ENCODE measurements at regions not wholly inside any gene's neighbourhood (a gene's known extent, or its start where the extent isn't known, plus 50 kb on each side); places are given as distances from the start of the nearest gene placed in this dataset.

DNA sequence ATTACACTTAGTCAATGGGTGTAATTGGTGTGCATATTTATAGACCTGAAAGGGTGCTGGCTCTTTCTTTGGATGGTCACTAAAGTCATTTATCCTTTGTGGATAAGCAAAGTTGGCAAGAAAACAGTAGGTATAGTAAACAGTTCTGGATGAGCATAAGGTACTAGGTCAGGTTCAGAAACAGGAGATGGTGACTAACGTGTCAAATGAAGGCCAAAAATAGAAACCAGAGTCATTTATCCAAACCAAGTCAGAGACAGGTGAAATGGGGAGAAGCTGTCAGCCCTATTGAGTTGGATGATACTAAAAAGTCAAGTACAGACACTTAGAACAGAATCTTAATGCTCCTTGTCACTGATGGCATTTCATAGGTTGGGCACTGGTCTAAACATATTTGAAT lies 313.1 kb downstream of the KLHL13 start:
- Histone ChIP-seq H3K9ac (ENCODE audit: insufficient read depth, low read depth, low read length) (no peak overlapping the region), H4K20me1 (ENCODE audit: insufficient read depth, low read length) (no peaks in the 10 kb centered on the region), H3K4me1 (ENCODE audit: insufficient read depth, low read length) (no peaks in the 10 kb centered on the region), H3K27ac (ENCODE audit: extremely low read length, insufficient read depth, low read length) (no peak overlapping the region), H3K27me3 (ENCODE audit: control insufficient read depth in 1 of 2, insufficient read depth in 2 of 2, low read length in 2 of 2) (no peaks in the 10 kb centered on the region), H2AFZ (ENCODE audit: low read length) (no peak overlapping the region), H3K4me2 (ENCODE audit: low read depth, low read length) (no peak overlapping the region), H3K79me2 (ENCODE audit: insufficient read depth, low read length) (no peaks in the 10 kb centered on the region), H3K4me3 (replicated peaks in 1 of 3; ENCODE audit: insufficient read depth in 1 of 3, low read depth in 2 of 3, low read length in 3 of 3) (no peak overlapping the region), H3K36me3 (replicated peaks in 1 of 2; ENCODE audit: control insufficient read depth in 1 of 2, insufficient read depth in 2 of 2, low read length in 2 of 2) (no peaks in the 10 kb centered on the region), H3K9me3 (ENCODE audit: low read length) (no peaks in the 10 kb centered on the region)
- in situ Hi-C loops (cut with HindIII; ENCODE audit: extremely low pct_ligation_motif_present, low pct_unique_long_range_greater_than_20kb) (no loop called here), intact Hi-C loops (cut with micrococcal nuclease; ENCODE audit: unreplicated experiment) (no loop called here)
- BruUV-seq (replicated peaks): no TSS peak
- ChIA-PET CTCF (ENCODE audit: low intra/inter-chr PET ratio, low total read pairs) (no interaction called here), POLR2A (no interaction called here)
- DNase-seq (ENCODE audit: low spot score) (no peak), FAIRE-seq (no peak), ATAC-seq (no peak)
- TF ChIP-seq ZNF713 (CRISPR knock-in tag; IDR thresholded peaks at IDR 0.05) (no peak), ZNF235 (CRISPR knock-in tag; IDR thresholded peaks at IDR 0.05; ENCODE audit: borderline replicate concordance) (no peak), MED13 (CRISPR knock-in tag; IDR thresholded peaks at IDR 0.05) (no peak)
- TF ChIP-seq, protein P1, sequence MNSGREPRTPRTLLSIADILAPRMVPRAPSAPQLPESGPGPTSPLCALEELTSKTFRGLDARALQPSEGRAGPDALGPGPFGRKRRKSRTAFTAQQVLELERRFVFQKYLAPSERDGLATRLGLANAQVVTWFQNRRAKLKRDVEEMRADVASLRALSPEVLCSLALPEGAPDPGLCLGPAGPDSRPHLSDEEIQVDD (CRISPR knock-in tag; IDR thresholded peaks at IDR 0.05; ENCODE audit: borderline replicate concordance): no peak
- 0% methylated on average over 1 of the region's 1 CpG for WGBS (ENCODE audit: low lambda C conversion rate)

DNA sequence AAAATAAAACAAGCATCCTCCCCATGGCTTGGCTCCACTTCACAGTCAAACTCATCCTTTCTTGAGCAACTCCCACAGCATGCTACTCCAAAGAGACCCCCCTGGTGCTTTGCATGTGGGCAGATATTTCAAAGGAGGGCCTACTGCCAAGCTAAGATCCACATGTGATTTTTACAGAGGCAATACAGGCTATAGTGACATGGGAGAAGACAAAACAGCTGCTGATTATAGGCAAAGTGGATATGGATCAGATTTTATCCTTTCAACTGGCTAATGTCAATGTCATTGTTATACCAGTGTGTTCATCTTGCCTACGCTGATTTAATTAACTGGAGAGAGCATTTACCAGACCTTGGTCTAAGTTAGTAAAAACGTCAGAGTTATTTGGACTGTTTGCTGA lies 328.3 kb downstream of the KLHL13 start:
- intact Hi-C loops (cut with micrococcal nuclease; ENCODE audit: unreplicated experiment): no loop called here
- TF ChIP-seq ZNF589 (CRISPR knock-in tag; conservative IDR thresholded peaks at IDR 0.05) (no peak), EHMT2 (IDR thresholded peaks at IDR 0.05; ENCODE audit: borderline replicate concordance, low read depth, low read length) (no peak), SMC3 (IDR thresholded peaks at IDR 0.05; ENCODE audit: low read length) (no peak), SP140L (CRISPR knock-in tag; IDR thresholded peaks at IDR 0.05; ENCODE audit: borderline replicate concordance) (no peak), ARID2 (CRISPR knock-in tag; IDR thresholded peaks at IDR 0.05; ENCODE audit: borderline replicate concordance) (no peak), NFYB (CRISPR knock-in tag; IDR thresholded peaks at IDR 0.05) (no peak), PAF1 (CRISPR knock-in tag; IDR thresholded peaks at IDR 0.05) (no peak)
- TF ChIP-seq, protein P2, sequence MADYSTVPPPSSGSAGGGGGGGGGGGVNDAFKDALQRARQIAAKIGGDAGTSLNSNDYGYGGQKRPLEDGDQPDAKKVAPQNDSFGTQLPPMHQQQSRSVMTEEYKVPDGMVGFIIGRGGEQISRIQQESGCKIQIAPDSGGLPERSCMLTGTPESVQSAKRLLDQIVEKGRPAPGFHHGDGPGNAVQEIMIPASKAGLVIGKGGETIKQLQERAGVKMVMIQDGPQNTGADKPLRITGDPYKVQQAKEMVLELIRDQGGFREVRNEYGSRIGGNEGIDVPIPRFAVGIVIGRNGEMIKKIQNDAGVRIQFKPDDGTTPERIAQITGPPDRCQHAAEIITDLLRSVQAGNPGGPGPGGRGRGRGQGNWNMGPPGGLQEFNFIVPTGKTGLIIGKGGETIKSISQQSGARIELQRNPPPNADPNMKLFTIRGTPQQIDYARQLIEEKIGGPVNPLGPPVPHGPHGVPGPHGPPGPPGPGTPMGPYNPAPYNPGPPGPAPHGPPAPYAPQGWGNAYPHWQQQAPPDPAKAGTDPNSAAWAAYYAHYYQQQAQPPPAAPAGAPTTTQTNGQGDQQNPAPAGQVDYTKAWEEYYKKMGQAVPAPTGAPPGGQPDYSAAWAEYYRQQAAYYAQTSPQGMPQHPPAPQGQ (CRISPR knock-in tag; IDR thresholded peaks at IDR 0.05; ENCODE audit: borderline replicate concordance): no peak
- TF ChIP-seq, protein P3, sequence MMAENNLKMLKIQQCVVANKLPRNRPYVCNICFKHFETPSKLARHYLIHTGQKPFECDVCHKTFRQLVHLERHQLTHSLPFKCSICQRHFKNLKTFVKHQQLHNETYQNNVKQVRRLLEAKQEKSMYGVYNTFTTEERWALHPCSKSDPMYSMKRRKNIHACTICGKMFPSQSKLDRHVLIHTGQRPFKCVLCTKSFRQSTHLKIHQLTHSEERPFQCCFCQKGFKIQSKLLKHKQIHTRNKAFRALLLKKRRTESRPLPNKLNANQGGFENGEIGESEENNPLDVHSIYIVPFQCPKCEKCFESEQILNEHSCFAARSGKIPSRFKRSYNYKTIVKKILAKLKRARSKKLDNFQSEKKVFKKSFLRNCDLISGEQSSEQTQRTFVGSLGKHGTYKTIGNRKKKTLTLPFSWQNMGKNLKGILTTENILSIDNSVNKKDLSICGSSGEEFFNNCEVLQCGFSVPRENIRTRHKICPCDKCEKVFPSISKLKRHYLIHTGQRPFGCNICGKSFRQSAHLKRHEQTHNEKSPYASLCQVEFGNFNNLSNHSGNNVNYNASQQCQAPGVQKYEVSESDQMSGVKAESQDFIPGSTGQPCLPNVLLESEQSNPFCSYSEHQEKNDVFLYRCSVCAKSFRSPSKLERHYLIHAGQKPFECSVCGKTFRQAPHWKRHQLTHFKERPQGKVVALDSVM (CRISPR knock-in tag; IDR thresholded peaks at IDR 0.05): no peak
- TF ChIP-seq, protein P4, sequence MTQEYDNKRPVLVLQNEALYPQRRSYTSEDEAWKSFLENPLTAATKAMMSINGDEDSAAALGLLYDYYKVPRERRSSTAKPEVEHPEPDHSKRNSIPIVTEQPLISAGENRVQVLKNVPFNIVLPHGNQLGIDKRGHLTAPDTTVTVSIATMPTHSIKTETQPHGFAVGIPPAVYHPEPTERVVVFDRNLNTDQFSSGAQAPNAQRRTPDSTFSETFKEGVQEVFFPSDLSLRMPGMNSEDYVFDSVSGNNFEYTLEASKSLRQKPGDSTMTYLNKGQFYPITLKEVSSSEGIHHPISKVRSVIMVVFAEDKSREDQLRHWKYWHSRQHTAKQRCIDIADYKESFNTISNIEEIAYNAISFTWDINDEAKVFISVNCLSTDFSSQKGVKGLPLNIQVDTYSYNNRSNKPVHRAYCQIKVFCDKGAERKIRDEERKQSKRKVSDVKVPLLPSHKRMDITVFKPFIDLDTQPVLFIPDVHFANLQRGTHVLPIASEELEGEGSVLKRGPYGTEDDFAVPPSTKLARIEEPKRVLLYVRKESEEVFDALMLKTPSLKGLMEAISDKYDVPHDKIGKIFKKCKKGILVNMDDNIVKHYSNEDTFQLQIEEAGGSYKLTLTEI (CRISPR knock-in tag; conservative IDR thresholded peaks at IDR 0.05): no peak

More for the DNA sequence above, 328.3 kb downstream of the KLHL13 start:
- no peaks in the 10 kb centered on the region for H3K79me2 ChIP-seq (ENCODE audit: insufficient read depth, low read length)
- DNase-seq (ENCODE audit: low spot score): no peak
- no peak for ATAC-seq
- ChIA-PET CTCF (ENCODE audit: low intra/inter-chr PET ratio, low total read pairs) (no interaction called here), POLR2A (no interaction called here)
- WGBS (ENCODE audit: low lambda C conversion rate): 0% methylated on average over 2 of the region's 2 CpGs
- no peaks in the 10 kb centered on the region for H4K20me1 ChIP-seq (ENCODE audit: insufficient read depth, low read length)
- no TSS peak for BruUV-seq (replicated peaks)
- H3K4me2 ChIP-seq (ENCODE audit: low read depth, low read length): no peak overlapping the region
- H3K4me3 ChIP-seq (replicated peaks in 1 of 3; ENCODE audit: insufficient read depth in 1 of 3, low read depth in 2 of 3, low read length in 3 of 3): no peak overlapping the region
- H3K36me3 ChIP-seq (replicated peaks in 1 of 2; ENCODE audit: control insufficient read depth in 1 of 2, insufficient read depth in 2 of 2, low read length in 2 of 2): no peaks in the 10 kb centered on the region
- H3K9ac ChIP-seq (ENCODE audit: insufficient read depth, low read depth, low read length): no peak overlapping the region
- no peaks in the 10 kb centered on the region for H3K4me1 ChIP-seq (ENCODE audit: insufficient read depth, low read length)
- no peaks in the 10 kb centered on the region for H3K9me3 ChIP-seq (ENCODE audit: low read length)
- FAIRE-seq: no peak
- H3K27ac ChIP-seq (ENCODE audit: extremely low read length, insufficient read depth, low read length): no peak overlapping the region
- no peak overlapping the region for H2AFZ ChIP-seq (ENCODE audit: low read length)
- H3K27me3 ChIP-seq (ENCODE audit: control insufficient read depth in 1 of 2, insufficient read depth in 2 of 2, low read length in 2 of 2): no peaks in the 10 kb centered on the region
- in situ Hi-C loops (cut with HindIII; ENCODE audit: extremely low pct_ligation_motif_present, low pct_unique_long_range_greater_than_20kb): no loop called here

Data from HepG2 (cell line).